Esophagus (tissue), 2 donors: ENCODE measurements at regions not wholly inside any gene's neighbourhood (a gene's known extent, or its start where the extent isn't known, plus 50 kb on each side); places are given as distances from the start of the nearest gene placed in this dataset.

ENCODE experiments used
- H3K27ac ChIP-seq, 2 donors: one replicate each; pipeline ENCODE4 v1.5.1; 2013; ENCODE audit warnings: low read depth in 2 of 2, mild to moderate bottlenecking in 2 of 2, inconsistent platforms in 1 of 2, low read length in 1 of 2, moderate library complexity in 1 of 2
- H3K27me3 ChIP-seq, 2 donors: one replicate each; pipeline ENCODE4 v1.6.1; 2013; ENCODE audit warnings: low read length in 2 of 2, control low read depth in 1 of 2, mild to moderate bottlenecking in 1 of 2; ENCODE audit not compliant: insufficient read depth in 2 of 2, control insufficient read depth in 1 of 2
- H3K36me3 ChIP-seq, 2 donors: one replicate each; pipeline ENCODE4 v1.6.1; 2013; ENCODE audit warnings: low read length in 1 of 2; ENCODE audit not compliant: control insufficient read depth in 2 of 2, insufficient read depth in 2 of 2
- H3K4me1 ChIP-seq, 2 donors: one replicate each; pipeline ENCODE4 v1.6.1; 2013; ENCODE audit warnings: low read length in 1 of 2; ENCODE audit not compliant: control insufficient read depth in 2 of 2, insufficient read depth in 2 of 2
- H3K4me3 ChIP-seq, 2 donors: one replicate each; pipeline ENCODE4 v1.5.1; 2013; ENCODE audit warnings: low read length in 2 of 2, mild to moderate bottlenecking in 2 of 2, low read depth in 1 of 2, moderate library complexity in 1 of 2
- H3K9me3 ChIP-seq, 2 donors: one replicate each; pipeline ENCODE4 v1.6.1; 2013; ENCODE audit warnings: mild to moderate bottlenecking in 2 of 2, low read depth in 1 of 2, low read length in 1 of 2, moderate library complexity in 1 of 2; ENCODE audit not compliant: control insufficient read depth in 2 of 2, insufficient read depth in 1 of 2
- WGBS, 2 donors: extraction: QIAGEN DNeasy Blood & Tissue Kit; methylation state at CpG; one replicate each; pipeline ENCODE4 v1.1.7; 2013; 5-methylcytosine and 5-hydroxymethylcytosine counted together
- donor health status: healthy with polysubstance abuse.
- donor health status: Bipolar disorder and iron deficiency.

DNA sequence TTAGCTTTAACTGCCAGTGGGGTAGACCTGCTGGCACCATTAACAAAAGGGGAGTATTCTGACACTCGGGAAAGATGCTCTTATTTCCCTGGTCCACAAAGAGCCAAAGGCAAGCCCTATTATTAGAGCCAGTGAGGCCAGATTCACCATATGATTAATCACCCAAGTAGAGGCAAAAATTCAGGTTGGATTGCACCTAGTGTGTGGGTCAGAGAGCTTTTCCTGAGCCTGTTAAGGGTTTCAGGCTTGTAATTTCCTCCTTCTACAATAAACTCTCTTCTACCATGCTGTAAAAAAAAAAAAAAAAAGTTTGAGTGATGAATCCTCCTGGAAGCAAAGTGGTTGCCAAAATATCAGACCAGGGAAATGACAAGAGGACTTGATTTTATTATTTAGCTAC is 163.5 kb downstream of the MBL2 start:
- Histone ChIP-seq H3K36me3 (no peaks in the 10 kb centered on the region), H3K27ac (no peak overlapping the region), H3K4me3 (no peak overlapping the region), H3K4me1 (no peaks in the 10 kb centered on the region), H3K9me3 (no peaks in the 10 kb centered on the region), H3K27me3 (no peaks in the 10 kb centered on the region)
- WGBS, 2 donors: 41 to 43% methylated on average over 1 of the region's 1 CpG

GRCh38 chr10:52609626-52610240 is 162.9 kb downstream of the MBL2 start:
- H3K9me3 ChIP-seq: no peaks in the 10 kb centered on the region
- 72 to 74% methylated on average over 5 of the region's 5 CpGs for WGBS, 2 donors
- no peak overlapping the region for H3K4me3 ChIP-seq
- no peaks in the 10 kb centered on the region for H3K4me1 ChIP-seq
- H3K36me3 ChIP-seq: no peaks in the 10 kb centered on the region
- no peaks in the 10 kb centered on the region for H3K27me3 ChIP-seq
- no peak overlapping the region for H3K27ac ChIP-seq

DNA sequence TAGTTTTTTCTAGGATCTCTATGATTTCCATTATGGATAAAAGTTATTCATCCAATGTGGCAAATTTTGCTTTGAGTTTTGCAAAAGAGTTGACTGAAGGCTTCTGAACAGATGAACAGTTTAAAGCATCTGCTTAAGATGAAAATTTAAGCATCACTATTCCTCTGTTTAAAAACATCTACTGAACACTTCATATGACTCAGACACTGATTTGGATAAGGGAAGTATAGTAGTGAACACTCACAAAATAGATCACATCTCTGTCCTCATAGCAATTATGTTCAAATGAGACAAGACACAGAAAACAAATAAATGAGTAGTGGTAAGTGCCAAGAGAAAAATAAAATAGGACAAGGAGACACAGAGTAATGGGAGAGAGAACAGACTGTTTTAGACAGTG is 157.3 kb downstream of the MBL2 start:
- Histone ChIP-seq H3K4me1 (no peaks in the 10 kb centered on the region), H3K4me3 (no peak overlapping the region), H3K9me3 (no peaks in the 10 kb centered on the region), H3K36me3 (no peaks in the 10 kb centered on the region), H3K27me3 (no peaks in the 10 kb centered on the region), H3K27ac (no peak overlapping the region)

- 69 to 74% methylated on average over 3 of the region's 3 CpGs for WGBS, 2 donors
These were observed 156.7 kb downstream of the MBL2 start for GRCh38 chr10:52615756-52616394.

DNA sequence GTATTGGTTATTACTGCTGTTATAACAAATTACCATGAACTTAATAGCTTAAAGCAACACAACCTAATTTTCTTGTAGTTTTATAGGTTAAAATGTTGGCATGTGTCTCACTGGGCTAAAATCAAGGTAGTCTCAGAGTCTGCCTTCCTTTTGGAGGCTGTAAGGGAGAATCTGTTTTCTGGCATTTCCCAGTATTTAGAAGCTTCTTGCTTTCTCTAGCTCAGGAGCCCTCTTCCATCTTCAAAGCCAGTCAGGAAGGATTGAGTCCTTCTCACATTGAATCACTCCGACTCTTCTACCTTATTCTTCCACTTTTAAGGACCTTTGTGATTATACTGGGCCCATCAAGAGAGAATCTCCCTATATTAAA is 156.2 kb downstream of the MBL2 start:
- no peaks in the 10 kb centered on the region for H3K36me3 ChIP-seq
- no peak overlapping the region for H3K27ac ChIP-seq
- no peaks in the 10 kb centered on the region for H3K9me3 ChIP-seq
- no peak overlapping the region for H3K4me3 ChIP-seq
- no peaks in the 10 kb centered on the region for H3K27me3 ChIP-seq
- WGBS, 2 donors: 78 to 79% methylated on average over 1 of the region's 1 CpG
- H3K4me1 ChIP-seq: no peaks in the 10 kb centered on the region

More at GRCh38 chr10:52615756-52616394, 156.7 kb downstream of the MBL2 start:
- H3K27me3 ChIP-seq: no peaks in the 10 kb centered on the region
- no peak overlapping the region for H3K27ac ChIP-seq
- H3K9me3 ChIP-seq: no peaks in the 10 kb centered on the region
- no peak overlapping the region for H3K4me3 ChIP-seq
- H3K36me3 ChIP-seq: no peaks in the 10 kb centered on the region
- H3K4me1 ChIP-seq: no peaks in the 10 kb centered on the region

DNA sequence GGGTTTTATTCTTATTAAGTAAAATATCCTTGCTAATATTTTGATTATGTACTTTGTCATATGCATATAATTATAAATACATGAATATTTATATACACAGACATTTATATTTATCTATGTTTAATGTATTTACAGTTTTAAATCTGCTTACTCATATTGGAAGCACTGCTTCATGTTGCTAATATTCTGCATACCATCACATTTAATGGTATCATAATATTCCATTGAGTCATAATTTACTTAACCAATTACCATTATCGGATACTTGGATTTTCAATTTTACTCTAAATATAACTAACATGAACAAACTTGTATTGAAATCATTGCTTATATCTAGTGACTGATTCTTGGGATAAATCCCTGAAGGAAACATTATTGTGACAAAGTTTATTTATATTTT is 155.2 kb downstream of the MBL2 start:
- no peaks in the 10 kb centered on the region for H3K36me3 ChIP-seq
- H3K27ac ChIP-seq: no peak overlapping the region
- no peaks in the 10 kb centered on the region for H3K4me1 ChIP-seq
- no peak overlapping the region for H3K4me3 ChIP-seq
- WGBS, 2 donors: 50 to 60% methylated on average over 1 of the region's 1 CpG
- H3K27me3 ChIP-seq: no peaks in the 10 kb centered on the region
- no peaks in the 10 kb centered on the region for H3K9me3 ChIP-seq

- H3K36me3 ChIP-seq: no peaks in the 10 kb centered on the region
- 77 to 83% methylated on average over 1 of the region's 1 CpG for WGBS, 2 donors
- no peaks in the 10 kb centered on the region for H3K27me3 ChIP-seq
- H3K27ac ChIP-seq: no peak overlapping the region
- H3K9me3 ChIP-seq: no peaks in the 10 kb centered on the region
- no peaks in the 10 kb centered on the region for H3K4me1 ChIP-seq
- no peak overlapping the region for H3K4me3 ChIP-seq
These were observed 153.5 kb downstream of the MBL2 start for GRCh38 chr10:52619052-52619451.

GRCh38 chr10:52621635-52622079 is 150.9 kb downstream of the MBL2 start:
- no peaks in the 10 kb centered on the region for H3K9me3 ChIP-seq
- H3K27me3 ChIP-seq: no peaks in the 10 kb centered on the region
- 53 to 57% methylated on average over 2 of the region's 2 CpGs for WGBS, 2 donors
- no peaks in the 10 kb centered on the region for H3K36me3 ChIP-seq
- no peaks in the 10 kb centered on the region for H3K4me1 ChIP-seq
- H3K4me3 ChIP-seq: no peak overlapping the region
- no peak overlapping the region for H3K27ac ChIP-seq

- Histone ChIP-seq H3K9me3 (no peaks in the 10 kb centered on the region), H3K4me3 (no peak overlapping the region), H3K27me3 (no peaks in the 10 kb centered on the region), H3K36me3 (no peaks in the 10 kb centered on the region), H3K4me1 (no peaks in the 10 kb centered on the region), H3K27ac (no peak overlapping the region)
- WGBS, 2 donors: 64 to 92% methylated on average over 2 of the region's 2 CpGs
These were observed 148.8 kb downstream of the MBL2 start for GRCh38 chr10:52623761-52624160.

GRCh38 chr10:52627279-52627678 is 145.3 kb downstream of the MBL2 start:
- Histone ChIP-seq H3K36me3 (no peaks in the 10 kb centered on the region), H3K9me3 (no peaks in the 10 kb centered on the region), H3K27ac (no peak overlapping the region), H3K4me1 (no peaks in the 10 kb centered on the region), H3K27me3 (no peaks in the 10 kb centered on the region), H3K4me3 (no peak overlapping the region)
